Tongue (tissue), 1 donor: ENCODE measurements at regions not wholly inside any gene's neighbourhood (a gene's known extent, or its start where the extent isn't known, plus 50 kb on each side); places are given as distances from the start of the nearest gene placed in this dataset.

ENCODE experiments used
- DNase-seq: peaks from one replicate; pipeline ENCODE4 v3.0.0-alpha.2; 2015

DNA sequence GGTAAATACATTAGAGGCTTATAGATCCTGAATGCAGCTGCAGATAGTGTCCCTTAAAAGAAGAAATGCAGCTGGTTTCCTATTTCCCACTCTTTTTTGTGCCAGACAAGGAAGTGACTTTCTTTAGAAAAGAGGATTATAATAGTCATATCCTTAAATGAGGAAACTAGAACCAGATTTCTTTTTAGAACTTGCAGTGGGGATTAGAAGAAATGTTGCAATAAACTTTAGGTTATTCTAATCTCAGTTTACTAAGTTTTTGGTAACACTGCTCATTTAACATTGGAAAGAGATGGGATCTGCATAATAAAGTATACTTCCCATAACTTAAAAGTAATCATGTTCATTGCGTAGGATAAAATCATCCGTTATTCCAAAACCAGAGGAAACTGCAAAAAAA lies 101.9 kb downstream of the SLIT2 start:
- no peak for DNase-seq

DNA sequence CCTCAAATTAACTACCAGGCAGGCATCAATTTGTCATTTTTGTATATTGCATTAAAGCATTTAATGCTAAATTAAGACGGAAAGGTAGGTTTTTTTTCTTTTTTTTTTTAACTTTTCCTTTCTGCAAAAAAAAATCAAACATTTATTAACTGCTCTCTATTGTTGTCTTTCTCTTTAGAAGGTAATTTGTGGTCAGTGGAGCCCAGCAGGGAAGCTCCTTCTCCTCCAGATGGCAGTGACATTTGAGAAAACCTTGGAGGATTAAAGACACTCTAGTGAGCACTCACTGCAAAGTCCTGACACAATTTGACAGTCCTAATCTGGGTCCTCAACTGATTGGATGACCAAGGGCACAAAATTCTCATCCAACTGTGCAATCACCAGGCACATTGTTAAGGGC lies 102.4 kb downstream of the SLIT2 start:
- DNase-seq = no peak

GRCh38 chr4:20356565-20356964 lies 104.9 kb downstream of the SLIT2 start:
- DNase-seq = peak; percentile 18

DNA sequence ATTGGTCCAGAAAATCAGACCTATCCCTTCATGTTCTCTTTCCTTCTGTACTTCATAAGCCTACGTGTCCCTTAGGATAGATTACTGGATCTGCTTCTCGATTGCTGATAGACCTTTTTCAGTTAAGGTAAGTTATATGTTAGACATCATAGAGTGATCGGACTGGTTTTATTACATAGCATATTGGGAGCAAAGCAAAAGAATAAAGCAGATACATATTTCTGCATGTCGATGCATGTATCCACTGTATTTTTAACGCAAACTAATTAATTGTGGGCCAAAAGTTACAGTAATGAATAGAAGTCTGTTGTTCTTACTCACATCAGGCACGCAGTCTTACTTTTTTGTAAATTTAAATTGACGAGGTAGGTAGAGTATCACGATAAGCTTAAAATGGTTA lies 106.4 kb downstream of the SLIT2 start:
- no peak for DNase-seq

- DNase-seq = no peak
Measured at GRCh38 chr4:20359692-20360091, 108.0 kb downstream of the SLIT2 start.

DNA sequence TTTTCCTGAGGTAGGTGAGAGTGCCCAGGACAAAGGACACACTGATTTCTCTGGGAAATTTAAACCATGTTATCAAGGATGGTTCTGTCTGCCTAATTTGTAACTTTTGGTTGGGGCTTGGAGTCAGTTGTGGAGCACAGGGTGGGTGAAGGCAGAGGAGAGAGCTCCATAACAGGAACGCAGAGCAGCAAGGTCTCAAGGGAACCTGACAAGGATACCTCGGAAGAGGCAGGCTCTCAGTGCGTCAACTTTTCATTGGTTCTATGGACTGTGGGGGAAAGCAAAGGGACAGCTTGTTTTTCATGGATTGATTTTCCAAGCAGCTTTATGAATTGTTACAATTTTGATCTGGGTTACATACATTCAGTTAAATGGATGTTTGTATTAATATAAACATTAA lies 110.4 kb downstream of the SLIT2 start:
- DNase-seq = no peak

- DNase-seq = no peak
Measured at GRCh38 chr4:20364969-20365368, 113.3 kb downstream of the SLIT2 start.

DNA sequence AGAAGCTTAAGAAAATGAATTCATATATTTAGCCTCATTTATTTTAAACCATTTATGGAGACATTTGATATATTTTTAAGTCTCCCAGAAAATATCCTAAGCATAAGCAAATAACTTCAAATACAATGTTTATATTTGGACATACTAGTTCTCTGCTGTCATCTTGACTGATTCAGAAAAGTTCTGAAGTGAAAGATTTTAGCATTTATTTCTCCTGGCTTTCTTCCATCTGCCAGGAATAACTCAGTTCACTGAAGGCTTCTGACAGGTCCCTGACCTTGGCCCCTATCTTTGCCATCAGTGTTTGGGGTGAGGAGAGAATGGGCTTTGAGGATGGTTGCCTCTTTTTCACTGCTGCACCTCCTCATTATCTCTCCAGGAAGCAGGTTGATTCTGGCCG lies 115.7 kb downstream of the SLIT2 start:
- DNase-seq = no peak

- no peak for DNase-seq
Measured at GRCh38 chr4:20368926-20369325, 117.2 kb downstream of the SLIT2 start.

DNA sequence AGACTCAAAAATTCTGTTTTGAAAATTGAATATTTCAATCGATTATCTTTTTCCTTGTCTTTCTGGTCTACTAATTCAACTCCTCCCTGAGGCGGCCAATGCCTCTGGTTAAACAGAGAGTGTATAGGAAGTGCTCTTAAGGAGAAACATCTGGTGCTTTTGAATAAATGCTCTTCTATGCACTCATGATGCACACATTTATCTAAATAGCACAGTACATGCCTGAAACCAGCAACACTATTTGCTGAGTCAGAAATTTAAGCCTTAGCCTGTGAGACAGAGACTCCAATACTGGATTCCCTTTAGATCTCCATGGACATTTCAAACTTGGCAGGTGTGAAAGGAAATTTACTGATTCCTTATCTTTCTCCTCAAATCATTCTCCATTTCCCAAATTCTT lies 118.6 kb downstream of the SLIT2 start:
- DNase-seq = no peak

GRCh38 chr4:20376070-20376469 lies 124.4 kb downstream of the SLIT2 start:
- no peak for DNase-seq

DNA sequence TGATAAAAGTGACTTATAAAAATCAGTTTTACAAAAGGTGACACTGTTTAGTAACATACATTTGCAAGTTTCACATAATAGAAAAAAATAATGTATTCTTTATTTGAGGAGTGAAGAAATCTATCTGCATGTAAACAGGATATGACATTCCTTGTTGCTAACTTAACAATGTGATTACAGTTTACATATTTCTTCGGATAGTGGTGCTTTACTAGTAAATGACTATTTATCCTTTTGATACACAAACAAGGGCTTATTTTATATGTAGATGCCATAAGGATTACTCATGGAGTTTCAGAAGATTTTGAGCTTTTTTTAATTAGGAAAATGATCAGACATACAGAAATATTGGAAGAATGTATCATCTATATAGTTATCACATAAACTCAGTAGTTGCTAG lies 126.5 kb downstream of the SLIT2 start:
- DNase-seq = no peak

DNA sequence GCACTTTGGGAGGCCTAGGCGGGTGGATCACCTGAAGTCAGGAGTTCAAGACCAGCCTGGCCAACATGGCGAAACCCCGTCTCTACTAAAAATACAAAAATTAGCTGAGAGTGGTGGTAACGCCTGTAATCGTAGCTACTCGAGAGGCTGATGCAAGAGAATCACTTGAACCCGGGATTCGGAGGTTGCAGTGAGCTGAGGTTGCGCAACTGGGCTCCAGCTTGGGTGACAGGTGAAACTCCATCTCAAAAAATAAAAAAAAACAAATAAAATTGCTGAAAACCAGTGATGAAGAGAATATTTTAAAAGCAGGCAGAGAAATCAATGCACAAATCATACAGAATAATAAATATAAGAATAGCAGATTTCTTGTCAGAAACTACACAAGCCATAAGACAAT lies 129.3 kb downstream of the SLIT2 start:
- DNase-seq = no peak

DNA sequence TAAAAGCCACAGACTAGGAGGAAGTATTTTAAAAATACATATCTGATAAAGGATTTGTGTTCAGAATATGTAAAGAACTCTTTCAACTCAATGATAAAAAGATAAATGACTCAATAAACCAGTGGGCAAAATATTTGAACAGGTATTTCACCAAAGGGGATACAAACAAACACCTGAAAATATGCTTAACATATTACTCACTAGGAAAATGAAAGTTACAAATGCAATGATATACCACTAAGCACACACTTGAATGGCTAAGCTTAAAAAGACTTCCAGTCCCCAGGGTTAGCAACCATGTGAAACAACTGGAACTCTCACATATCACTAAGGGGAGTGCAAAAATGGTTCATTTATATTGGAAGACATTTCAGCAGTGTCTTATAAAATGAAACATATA lies 131.6 kb downstream of the SLIT2 start:
- DNase-seq = no peak

DNA sequence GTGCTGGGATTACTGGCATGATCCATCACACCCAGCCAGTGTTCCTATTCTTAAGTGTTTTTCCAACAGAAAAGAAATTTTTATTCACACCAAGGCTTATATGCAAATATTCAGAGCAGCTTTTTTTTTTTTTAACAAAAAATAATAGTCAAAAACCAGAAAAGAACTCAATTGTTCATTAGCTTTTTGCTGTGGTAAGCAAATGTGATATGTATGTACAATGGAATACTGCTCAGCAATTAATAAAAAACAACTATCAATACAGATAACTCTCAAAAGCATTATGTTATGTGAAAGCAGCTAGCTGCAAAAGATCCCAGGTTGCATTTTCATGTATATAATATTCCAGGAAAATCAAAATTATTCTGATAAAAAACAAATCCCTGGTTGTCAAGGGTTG lies 132.3 kb downstream of the SLIT2 start:
- DNase-seq = no peak

- DNase-seq = no peak
Measured at GRCh38 chr4:20384456-20384855, 132.8 kb downstream of the SLIT2 start.

GRCh38 chr4:20386001-20386740 lies 134.5 kb downstream of the SLIT2 start:
- no peak for DNase-seq

- no peak for DNase-seq
Measured at GRCh38 chr4:20386906-20387305, 135.2 kb downstream of the SLIT2 start.

DNA sequence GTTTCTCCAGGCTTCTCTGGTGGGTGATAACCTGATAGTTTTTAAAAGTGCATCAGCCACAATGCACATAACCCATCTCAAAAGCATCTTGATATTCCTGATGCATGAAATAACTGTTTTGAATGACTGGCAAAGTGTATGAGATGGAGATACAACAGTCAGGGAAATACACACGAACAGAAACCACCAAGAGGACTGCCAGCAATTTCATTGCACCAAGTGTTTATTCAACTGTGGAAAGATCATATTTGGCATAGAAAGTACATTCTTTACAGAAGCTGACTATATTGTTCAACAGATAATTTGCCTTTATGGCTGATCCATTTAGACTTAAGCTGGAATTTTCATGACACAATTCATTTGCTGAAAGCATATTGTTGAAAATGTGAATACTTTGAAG lies 139.5 kb downstream of the SLIT2 start:
- DNase-seq = no peak

GRCh38 chr4:20391912-20392311 lies 140.2 kb downstream of the SLIT2 start:
- no peak for DNase-seq

DNA sequence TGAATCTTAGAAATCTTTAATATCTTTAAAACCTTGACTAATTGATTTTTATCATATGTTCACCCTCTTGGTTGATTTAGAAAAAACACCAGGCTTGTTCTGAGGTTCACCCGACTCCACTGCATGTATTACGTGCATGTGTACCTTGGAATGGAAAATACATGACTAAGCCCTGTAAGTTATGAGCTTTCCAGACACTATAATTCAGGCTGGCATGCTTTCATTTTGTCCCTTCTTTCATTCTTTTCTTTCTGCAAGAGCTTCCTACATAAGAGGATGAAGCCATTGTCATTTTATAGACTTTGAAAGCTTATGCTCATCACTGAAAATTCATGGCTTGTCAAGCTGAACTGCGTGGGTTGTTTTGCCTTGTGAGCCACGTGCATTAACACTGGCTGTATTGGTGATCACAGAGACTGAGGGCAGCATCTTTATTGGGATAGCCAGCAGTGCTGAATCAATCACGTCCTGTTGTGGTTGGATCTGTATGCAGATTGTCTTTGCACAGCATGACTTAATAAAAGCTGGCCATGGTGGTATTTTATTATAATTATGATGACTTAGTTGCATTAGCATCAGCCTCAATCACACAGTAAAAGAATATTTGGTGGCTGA lies 141.9 kb downstream of the SLIT2 start:
- DNase-seq = no peak

DNA sequence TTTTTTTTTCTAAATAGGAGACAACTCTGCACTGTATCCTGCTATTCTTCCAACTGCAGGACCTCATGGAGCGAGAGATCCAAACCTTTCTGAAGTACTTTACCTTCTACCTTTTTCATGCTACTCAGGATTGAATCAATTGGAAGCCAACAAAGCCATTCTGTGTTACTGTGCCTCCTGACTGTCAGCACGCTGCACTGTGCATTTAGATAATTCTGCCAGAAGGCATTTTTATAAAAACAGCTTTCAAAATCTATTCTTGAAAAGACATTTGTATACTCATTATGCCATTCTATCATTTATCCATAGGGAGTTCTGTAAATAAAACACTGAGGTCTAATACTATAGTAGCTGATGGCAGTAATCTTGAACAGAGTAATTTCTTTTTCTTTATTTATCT lies 142.8 kb downstream of the SLIT2 start:
- DNase-seq = no peak

DNA sequence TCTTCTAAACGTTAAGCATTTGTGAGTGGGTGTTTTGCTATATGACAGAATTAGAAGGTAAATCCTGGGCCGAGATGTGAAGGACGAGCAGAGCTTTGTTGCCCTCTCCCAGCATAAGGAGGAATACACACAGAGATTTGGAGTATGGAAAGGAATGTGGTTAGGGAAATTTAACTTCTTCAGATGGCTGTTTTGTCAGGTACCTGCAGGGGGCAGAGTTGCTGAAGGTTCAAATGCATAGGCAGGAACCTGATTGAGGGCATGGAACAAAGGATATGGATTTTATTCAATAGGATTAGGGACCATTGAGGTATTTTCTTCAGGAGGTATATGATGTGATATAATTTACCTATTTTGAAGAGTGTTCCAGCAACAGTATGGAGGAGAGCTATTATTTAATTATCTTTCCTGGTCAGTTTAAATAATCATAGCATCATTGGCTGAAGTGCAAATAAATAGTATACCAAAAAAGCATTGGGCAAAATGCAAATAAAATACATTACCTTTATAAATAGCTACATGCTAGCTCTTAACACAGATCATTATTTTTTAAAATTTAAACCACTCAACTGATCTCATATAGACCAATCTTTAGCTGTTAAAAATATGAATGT lies 143.6 kb downstream of the SLIT2 start:
- DNase-seq = peak; percentile 19

DNA sequence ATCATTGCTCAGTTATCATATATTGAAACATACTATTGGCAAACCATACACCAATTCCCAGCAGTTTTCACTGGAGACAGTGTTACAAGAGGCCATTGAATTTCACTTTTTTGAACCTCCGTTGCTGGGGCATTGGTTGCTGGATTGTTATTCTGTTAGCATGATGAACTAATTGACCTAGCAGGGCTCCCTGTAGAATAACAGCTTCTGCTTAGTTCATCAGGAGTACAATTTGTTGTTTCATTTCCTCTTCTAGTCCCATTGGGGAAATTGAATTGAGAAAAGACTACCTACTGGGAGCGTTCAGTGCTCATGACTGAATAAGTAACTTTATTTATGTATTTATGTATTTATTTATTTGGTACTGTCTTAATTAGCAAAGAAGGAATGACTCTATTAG lies 151.6 kb downstream of the SLIT2 start:
- DNase-seq = no peak
